Right renal cortex interstitium (tissue), 3 donors: ENCODE measurements at regions not wholly inside any gene's neighbourhood (a gene's known extent, or its start where the extent isn't known, plus 50 kb on each side); places are given as distances from the start of the nearest gene placed in this dataset.
A peak's percentile ranks its signal among the peaks of the same experiment; 100 is the strongest.
"Not testable (repeated sequence)": the region's sequence is repeated elsewhere in the genome, so short reads cannot be mapped to it uniquely, and the experiment has no call there.

ENCODE experiments used
- DNase-seq, 3 donors: peaks; one replicate each; pipeline ENCODE4 v3.0.0-alpha.2; 2013; ENCODE audit warnings: low read depth in 3 of 3, low spot score in 2 of 3

DNA sequence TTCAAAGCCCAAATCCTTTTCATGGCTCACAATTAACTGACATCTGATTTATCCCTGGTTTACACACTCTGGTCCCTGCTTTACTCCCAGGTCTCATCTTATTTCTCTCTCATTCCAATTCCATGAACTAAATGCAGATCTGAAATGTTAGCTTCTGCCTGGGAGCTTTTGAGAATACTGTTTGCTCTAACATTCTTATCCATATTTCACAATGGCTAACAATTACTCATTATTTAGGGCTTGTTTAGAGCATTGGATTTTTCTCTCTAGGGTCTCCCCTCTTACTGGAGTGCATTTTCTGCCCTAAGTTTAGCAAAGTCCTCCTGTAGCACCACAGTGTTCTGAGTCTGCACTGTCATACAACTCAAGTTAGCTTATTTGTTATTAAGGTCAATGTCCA lies 121.5 kb upstream of the HCRTR2 start:
- DNase-seq, result no peak

DNA sequence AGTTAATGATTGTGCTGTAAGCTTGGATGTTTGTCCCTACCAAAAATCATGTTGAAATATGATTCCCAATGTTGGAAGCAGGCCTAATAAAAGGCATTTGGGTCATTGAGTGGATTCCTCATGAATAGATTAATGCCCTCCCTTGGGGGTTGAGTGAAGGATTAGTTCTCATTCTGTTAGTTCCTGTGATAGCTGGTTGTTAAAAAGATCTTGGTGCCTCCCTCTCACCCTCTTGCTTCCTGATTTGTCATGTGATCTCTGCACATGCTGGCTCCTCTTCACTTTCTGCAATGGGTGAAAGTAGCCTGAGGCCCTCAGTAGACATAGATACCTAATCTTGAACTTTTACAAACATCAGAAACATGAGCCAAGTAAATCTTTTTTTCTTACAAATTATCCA lies 115.6 kb upstream of the HCRTR2 start:
- no peak for DNase-seq

- no peak for DNase-seq
These were observed 109.4 kb upstream of the HCRTR2 start for GRCh38 chr6:55064711-55065420.

- peak; percentile 2 to 19 (median 8) for DNase-seq
These were observed 105.1 kb upstream of the HCRTR2 start for GRCh38 chr6:55069132-55069781.

- no peak for DNase-seq
These were observed 92.3 kb upstream of the HCRTR2 start for GRCh38 chr6:55082021-55082420.

DNA sequence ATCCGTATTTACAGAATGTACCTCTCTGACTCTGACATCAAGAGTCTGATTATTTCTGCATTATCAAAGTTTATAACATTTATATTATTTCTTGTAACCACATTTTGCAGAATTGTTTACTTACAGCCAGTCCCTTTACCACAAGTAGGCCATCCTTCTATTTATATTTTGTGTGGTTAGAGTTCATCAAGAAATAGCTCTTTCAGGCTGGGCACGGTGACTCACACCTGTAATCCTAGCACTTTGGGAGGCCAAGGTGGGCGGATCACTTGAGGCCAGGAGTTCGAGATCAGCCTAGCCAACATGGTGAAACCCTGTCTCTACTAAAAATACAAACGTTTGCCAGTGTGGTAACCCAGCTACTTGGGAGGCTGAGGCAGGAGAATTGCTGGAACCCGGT lies 86.3 kb upstream of the HCRTR2 start:
- not testable (repeated sequence) for DNase-seq

- no peak for DNase-seq
These were observed 85.4 kb upstream of the HCRTR2 start for GRCh38 chr6:55088902-55089301.

- DNase-seq, result no peak
These were observed 85.0 kb upstream of the HCRTR2 start for GRCh38 chr6:55089325-55089724.

DNA sequence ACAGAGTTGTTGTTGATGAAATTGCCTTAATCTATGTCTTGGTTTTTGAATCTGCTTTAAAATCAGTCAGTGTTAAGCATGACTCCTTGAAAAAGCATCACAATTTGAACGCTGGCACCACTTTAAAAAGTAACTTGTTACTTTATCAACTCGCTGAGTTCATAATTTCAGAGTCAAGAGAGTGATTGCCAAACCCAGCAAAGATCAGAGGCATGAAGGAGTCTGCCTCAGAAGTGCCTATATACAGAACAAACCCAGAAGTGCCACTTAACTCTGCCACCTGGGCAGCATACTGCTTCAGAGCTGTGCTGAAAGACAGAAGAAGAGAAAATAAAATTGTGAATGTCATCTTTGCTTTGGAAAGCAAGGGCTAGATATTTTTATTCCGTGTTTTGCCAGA lies 73.6 kb upstream of the HCRTR2 start:
- DNase-seq, result no peak

DNA sequence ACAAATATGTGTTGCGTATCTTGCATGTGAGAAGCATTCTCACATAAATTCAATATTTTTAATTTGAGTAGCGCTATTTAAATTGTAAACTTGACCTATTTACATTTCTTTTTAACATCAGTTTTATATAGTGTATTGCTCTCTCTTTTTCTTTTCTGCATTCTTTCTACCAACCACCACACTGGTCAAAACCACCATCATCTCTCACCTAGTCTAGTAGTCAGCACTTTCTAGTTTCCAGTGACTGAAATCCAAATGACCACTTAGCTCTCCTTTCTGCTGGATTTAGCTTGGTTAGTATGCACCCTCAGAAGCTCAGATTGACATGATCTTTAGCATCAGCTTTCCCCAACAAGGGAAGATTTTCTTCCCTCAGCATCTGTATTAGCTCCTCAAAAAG lies 73.2 kb upstream of the HCRTR2 start:
- DNase-seq, result no peak

GRCh38 chr6:55108134-55109130 lies 65.9 kb upstream of the HCRTR2 start:
- no peak for DNase-seq

- DNase-seq, result no peak
These were observed 57.0 kb upstream of the HCRTR2 start for GRCh38 chr6:55117267-55117666.

- not testable (repeated sequence) for DNase-seq
These were observed 50.1 kb upstream of the HCRTR2 start for GRCh38 chr6:55124241-55124640.
